Skeletal muscle satellite cell (primary cell): ENCODE measurements at regions not wholly inside any gene's neighbourhood (a gene's known extent, or its start where the extent isn't known, plus 50 kb on each side); places are given as distances from the start of the nearest gene placed in this dataset.
"Not testable (repeated sequence)": the region's sequence is repeated elsewhere in the genome, so short reads cannot be mapped to it uniquely, and the experiment has no call there.

Experiments
- H3K27me3 ChIP-seq: 2 replicates; pipeline ENCODE4 v1.7.0; 2013; ENCODE audit warnings: low read length; ENCODE audit not compliant: control insufficient read depth, insufficient read depth
- H3K36me3 ChIP-seq: 2 replicates; pipeline ENCODE4 v1.7.0; 2013; ENCODE audit warnings: mild to moderate bottlenecking, control low read depth, low read length; ENCODE audit not compliant: insufficient read depth
- H3K4me1 ChIP-seq: 2 replicates; pipeline ENCODE4 v1.7.0; 2013; ENCODE audit warnings: low read length; ENCODE audit not compliant: control insufficient read depth, insufficient read depth
- H3K4me2 ChIP-seq: 2 replicates; pipeline ENCODE4 v1.7.0; 2013; ENCODE audit warnings: mild to moderate bottlenecking, low read length
- H3K4me3 ChIP-seq: 2 replicates; pipeline ENCODE4 v1.7.0; 2013; ENCODE audit warnings: low read length
- H3K9ac ChIP-seq: 2 replicates; pipeline ENCODE4 v1.7.0; 2013; ENCODE audit warnings: mild to moderate bottlenecking, low read depth, low read length, moderate library complexity
- H3K9me3 ChIP-seq: replicated peaks from 2 replicates; pipeline ENCODE4 v1.7.0; 2013; ENCODE audit warnings: mild to moderate bottlenecking, control low read depth, low read length

DNA sequence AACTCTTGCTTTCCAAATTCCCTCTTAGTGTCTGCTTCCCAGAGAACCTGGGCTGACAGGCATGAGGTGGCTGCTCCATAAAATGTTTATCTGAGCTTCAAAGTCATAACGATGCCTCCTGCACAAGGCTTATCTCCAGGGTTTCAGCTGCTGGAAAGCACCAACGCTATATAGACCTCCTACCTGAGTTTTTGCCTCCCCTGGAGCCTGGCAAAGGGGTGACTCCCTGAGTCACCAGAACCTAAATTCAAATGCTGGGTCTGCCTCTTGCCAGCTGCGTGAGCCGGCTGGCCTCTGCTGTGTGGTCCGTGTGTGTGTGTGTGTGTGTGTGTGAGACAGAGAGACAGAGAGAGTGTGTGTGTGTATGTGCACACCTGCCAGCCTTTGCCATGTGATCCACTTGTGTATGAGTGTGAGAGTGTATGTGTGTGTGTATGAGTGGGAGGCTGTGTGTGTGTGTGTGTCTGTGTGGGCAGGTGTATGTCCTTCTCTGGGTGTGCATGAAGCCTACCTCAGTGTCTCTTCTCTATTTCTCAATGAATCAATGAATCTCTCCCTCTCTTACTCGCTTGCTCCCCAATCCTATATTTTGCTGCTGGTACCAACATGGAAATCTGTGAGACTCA, 714.9 kb downstream of the MATN1 start:
- peaks cover 6% of the 10 kb centered on the region for H3K9me3 ChIP-seq
- H3K27me3 ChIP-seq: no peaks in the 10 kb centered on the region
- no peak overlapping the region for H3K4me3 ChIP-seq
- H3K4me2 ChIP-seq: no peak overlapping the region
- no peaks in the 10 kb centered on the region for H3K4me1 ChIP-seq
- no peaks in the 10 kb centered on the region for H3K36me3 ChIP-seq
- H3K9ac ChIP-seq: no peak overlapping the region

DNA sequence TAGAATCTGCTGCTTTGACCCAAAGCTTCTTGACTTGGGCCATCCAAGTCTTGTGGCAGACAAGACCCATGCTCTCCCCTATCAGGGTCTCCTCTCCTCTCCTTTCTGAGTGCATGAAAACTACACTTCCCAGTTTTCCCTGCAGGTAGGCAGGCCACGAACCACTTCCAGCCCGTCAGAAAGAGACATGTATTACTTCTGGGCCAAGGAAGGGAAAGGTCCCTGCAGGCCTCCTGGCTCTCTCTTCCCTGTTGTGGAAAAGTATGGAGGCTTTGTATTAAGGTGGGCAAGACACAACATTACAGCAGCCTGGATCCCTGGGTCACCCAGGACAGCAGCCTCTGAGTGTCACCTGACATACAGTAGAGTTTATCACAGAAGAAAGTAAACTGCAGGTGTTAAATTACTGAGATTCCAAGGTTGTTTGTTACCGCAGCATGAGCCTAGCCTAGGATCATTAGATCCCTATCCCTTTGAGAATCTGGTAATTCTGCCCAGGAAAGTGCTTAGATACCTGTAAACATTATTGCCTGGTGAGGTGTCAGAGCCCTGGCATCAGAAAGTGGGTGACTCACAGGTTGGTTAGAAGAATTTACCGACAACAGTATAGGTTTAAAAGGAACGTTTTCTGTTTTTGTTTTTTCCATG, 717.3 kb downstream of the MATN1 start:
- H3K36me3 ChIP-seq: no peaks in the 10 kb centered on the region
- no peak overlapping the region for H3K4me3 ChIP-seq
- H3K9ac ChIP-seq: no peak overlapping the region
- no peaks in the 10 kb centered on the region for H3K27me3 ChIP-seq
- no peaks in the 10 kb centered on the region for H3K4me1 ChIP-seq
- no peak overlapping the region for H3K4me2 ChIP-seq
- H3K9me3 ChIP-seq: peaks cover 6% of the 10 kb centered on the region

DNA sequence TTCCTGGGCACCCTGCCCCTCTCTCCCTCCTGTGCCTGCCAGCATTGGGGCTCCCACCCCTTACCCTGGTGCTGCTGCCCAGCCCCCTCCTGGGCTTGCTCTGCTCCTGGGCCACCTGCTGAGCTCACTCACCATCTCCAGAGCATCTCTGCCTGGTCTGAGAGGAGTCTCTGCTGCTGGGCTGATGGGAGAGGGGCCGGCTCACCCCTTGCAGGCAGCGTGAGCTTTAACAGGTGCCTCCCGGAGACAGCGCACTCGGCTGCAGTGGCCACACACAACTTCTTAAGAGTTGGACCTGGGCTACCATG, 721.7 kb downstream of the MATN1 start:
- no peak overlapping the region for H3K4me2 ChIP-seq
- no peaks in the 10 kb centered on the region for H3K36me3 ChIP-seq
- peaks cover 14% of the 10 kb centered on the region for H3K9me3 ChIP-seq
- H3K4me3 ChIP-seq: no peak overlapping the region
- H3K27me3 ChIP-seq: no peaks in the 10 kb centered on the region
- H3K4me1 ChIP-seq: no peaks in the 10 kb centered on the region
- H3K9ac ChIP-seq: no peak overlapping the region

DNA sequence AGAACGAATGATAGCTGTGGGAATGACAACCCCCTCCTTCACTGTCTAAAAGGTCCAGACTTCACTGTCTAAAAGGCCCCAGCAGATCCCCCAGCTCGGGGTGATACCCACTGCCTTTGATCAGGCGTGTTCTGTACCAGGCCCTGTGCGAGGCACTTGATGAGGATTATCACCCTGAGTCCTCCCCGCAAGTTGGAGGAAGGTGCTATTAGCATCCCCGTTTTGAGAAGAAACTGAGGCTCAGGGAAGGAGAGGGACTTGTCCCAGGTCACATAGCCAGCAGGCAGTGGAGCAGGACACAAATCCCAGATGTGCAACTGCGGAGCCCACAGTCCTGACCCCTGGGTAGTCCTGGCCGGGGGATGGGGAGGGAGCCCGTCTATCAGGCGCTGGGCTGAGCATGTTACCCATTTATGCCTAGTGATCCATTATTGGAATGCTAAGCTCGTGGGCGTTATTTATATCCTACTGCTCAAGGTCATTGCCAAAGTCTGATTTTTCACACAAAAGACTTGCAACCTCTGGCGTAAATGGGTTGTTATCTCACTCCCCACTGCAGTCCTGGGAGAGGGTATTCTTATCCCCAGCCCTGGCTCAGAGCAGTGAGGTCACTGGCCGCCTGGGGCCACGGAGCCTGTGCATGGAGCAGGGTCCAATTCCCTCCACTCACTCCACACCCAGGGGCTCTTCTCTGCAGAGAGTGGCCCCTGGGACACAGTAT, 722.2 kb downstream of the MATN1 start:
- no peak overlapping the region for H3K4me2 ChIP-seq
- no peaks in the 10 kb centered on the region for H3K27me3 ChIP-seq
- H3K4me1 ChIP-seq: no peaks in the 10 kb centered on the region
- H3K4me3 ChIP-seq: no peak overlapping the region
- H3K36me3 ChIP-seq: no peaks in the 10 kb centered on the region
- H3K9me3 ChIP-seq: peaks cover 14% of the 10 kb centered on the region
- H3K9ac ChIP-seq: no peak overlapping the region

DNA sequence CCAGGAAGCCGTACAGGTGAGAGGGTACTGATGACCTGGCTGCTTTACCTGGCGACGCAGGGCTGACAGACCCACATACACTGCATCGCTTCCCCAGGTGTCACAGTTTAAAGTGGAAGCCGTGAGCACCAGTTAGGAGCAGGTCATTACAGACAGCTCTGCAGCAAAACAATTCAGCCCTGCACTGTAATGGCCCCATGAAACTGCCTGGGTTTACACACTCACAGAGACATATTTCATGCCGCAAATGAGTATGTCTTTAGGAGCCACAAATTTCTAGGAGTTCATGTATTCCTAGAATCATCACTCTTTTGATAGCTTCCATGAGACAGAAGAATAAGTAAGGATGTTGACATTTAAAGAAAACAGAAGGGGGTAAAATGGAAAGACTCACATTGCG, 723.1 kb downstream of the MATN1 start:
- no peaks in the 10 kb centered on the region for H3K4me1 ChIP-seq
- H3K4me3 ChIP-seq: no peak overlapping the region
- peaks cover 12% of the 10 kb centered on the region for H3K9me3 ChIP-seq
- H3K36me3 ChIP-seq: no peaks in the 10 kb centered on the region
- no peak overlapping the region for H3K9ac ChIP-seq
- H3K4me2 ChIP-seq: no peak overlapping the region
- H3K27me3 ChIP-seq: no peaks in the 10 kb centered on the region

DNA sequence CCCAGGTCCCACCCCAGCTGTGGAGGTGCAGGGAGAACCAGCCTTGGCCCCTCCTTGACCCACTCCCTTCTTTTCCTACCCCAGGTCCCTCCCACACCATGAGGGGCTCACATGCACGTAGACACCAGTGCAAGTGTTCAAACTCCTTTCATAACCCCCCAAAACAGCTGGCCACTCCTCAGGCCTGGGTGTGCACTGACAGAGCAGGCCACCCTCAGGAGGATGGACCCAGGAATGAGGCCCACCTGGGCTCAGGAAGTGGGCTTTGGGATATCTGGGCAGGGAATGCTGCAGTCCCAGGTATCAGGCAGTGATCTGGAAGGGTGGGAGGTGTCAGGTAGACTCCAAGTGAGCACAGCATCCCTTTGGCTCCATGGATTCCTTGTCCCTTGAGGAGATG, 723.8 kb downstream of the MATN1 start:
- no peak overlapping the region for H3K4me2 ChIP-seq
- peaks cover 12% of the 10 kb centered on the region for H3K9me3 ChIP-seq
- H3K9ac ChIP-seq: no peak overlapping the region
- H3K27me3 ChIP-seq: no peaks in the 10 kb centered on the region
- no peak overlapping the region for H3K4me3 ChIP-seq
- H3K36me3 ChIP-seq: no peaks in the 10 kb centered on the region
- no peaks in the 10 kb centered on the region for H3K4me1 ChIP-seq

DNA sequence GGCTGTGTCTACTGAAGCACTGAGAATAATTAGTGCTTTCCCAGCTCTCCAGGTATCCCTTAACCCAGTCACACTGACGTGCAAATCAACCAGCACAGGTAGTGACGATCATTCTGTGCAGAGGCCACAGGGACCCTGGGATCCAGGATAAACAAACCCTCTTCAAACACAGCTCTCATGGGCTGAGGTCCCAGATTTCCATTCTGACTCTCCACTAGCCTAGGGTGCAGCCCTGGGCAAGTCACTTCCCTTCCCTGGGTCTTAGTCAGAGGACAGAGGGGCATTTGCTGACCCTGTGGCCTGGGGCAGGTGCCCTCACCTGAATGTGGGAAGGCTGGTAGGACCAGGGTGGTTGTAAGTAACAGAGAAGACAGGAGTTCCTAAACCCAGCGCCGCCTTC, 724.7 kb downstream of the MATN1 start:
- Histone ChIP-seq H3K4me2 (no peak overlapping the region), H3K4me1 (no peaks in the 10 kb centered on the region), H3K27me3 (no peaks in the 10 kb centered on the region), H3K9me3 (peaks cover 8% of the 10 kb centered on the region), H3K36me3 (no peaks in the 10 kb centered on the region), H3K9ac (no peak overlapping the region), H3K4me3 (no peak overlapping the region)

DNA sequence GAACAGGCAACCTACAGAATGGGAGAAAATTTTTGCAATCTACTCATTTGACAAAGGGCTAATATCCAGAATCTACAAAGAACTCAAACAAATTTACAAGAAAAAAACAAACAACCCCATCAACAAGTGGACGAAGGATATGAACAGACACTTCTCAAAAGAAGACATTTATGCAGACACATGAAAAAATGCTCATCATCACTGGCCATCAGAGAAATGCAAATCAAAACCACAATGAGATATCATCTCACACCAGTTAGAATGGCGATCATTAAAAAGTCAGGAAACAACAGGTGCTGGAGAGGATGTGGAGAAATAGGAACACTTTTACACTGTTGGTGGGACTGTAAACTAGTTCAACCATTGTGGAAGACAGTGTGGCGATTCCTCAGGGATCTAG, 725.6 kb downstream of the MATN1 start:
- not testable (repeated sequence) for H3K36me3 ChIP-seq, H3K9ac ChIP-seq, H3K4me2 ChIP-seq, H3K27me3 ChIP-seq, H3K4me1 ChIP-seq, H3K4me3 ChIP-seq
- H3K9me3 ChIP-seq: peaks cover 12% of the 10 kb centered on the region

DNA sequence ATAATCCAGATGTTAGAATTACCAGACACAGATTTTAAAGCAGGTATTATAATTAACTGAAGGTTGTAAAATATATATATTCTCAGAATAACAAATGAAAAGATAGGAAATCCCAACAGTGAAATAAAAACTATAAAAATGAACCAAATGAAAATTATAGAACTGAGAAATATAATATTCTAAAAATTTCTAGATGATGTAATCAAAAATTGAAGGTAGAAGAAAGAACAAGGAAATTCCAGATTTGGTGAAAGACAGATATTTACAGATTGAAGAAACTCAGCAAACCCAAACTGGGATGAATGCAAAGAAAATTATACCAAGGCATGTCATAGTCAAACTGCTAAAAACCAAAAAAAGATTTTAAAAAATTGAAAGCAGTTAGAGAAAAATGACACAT, 729.4 kb downstream of the MATN1 start:
- H3K27me3 ChIP-seq: no peaks in the 10 kb centered on the region
- no peaks in the 10 kb centered on the region for H3K36me3 ChIP-seq
- no peaks in the 10 kb centered on the region for H3K4me1 ChIP-seq
- no peak overlapping the region for H3K4me2 ChIP-seq
- no peak overlapping the region for H3K9ac ChIP-seq
- peaks cover 7% of the 10 kb centered on the region for H3K9me3 ChIP-seq
- H3K4me3 ChIP-seq: no peak overlapping the region

DNA sequence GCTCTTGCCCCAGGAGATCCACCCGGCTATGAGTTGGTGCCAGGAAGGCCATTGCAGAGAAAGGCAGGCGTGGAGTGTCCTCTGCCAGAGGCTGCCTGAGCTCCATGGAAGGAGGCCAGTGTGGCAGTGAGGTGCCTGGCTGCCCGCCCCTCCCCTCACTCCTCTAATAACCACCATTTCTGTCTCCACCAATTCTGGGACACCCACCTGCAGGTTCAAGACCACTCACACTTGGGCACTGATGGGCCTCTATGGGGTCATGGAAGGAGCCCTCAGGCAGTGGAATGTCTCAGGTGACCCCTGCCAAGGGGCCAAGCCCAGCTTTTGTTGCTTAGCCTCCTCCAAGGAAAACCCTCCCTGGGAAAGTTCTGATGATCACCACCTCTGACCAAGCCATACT, 731.6 kb downstream of the MATN1 start:
- Histone ChIP-seq H3K4me3 (no peak overlapping the region), H3K36me3 (no peaks in the 10 kb centered on the region), H3K4me1 (no peaks in the 10 kb centered on the region), H3K9ac (no peak overlapping the region), H3K9me3 (peaks cover 5% of the 10 kb centered on the region), H3K4me2 (no peak overlapping the region), H3K27me3 (no peaks in the 10 kb centered on the region)

DNA sequence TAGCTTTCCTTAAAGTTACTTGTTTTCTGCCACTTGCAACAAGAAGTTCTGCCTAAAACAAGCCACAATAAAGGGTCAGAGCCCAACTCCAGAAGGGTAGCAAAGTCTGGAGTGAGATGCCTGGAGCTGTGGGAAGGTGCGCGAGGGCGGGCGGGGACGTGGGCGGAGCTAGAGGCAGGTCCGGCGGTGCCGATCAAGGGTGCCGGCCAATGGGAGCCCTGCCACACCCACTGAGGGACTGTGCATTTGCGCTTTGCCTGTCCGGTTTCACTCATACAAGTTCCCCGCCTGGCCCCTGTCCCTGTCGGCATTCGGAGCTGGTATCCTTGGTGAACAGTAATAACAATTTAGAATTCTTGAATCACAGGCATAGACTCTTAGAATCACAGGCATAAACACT, 732.4 kb downstream of the MATN1 start:
- Histone ChIP-seq H3K9ac (no peak overlapping the region), H3K4me3 (no peak overlapping the region), H3K9me3 (peaks cover 5% of the 10 kb centered on the region), H3K4me1 (no peaks in the 10 kb centered on the region), H3K4me2 (no peak overlapping the region), H3K36me3 (no peaks in the 10 kb centered on the region), H3K27me3 (no peaks in the 10 kb centered on the region)

DNA sequence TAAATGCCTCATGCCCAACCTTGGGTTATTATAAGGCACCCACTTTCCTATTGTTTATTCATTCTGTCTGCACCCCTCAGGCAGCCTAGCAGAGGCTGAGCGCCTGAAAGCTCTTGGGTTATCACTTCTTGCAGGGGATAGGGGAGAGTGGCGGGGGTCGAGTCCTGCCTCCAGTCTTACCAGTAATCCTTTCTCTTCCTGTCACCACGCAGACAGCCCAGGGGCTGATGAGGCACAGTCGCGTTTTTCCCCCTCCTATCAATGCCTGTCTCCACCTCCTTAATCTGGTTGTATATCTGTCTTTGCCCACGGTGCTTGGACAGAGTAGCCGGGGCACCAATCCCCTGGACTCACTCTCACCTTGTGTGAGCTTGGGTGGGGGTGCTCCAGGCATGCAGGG, 733.1 kb downstream of the MATN1 start:
- Histone ChIP-seq H3K36me3 (no peaks in the 10 kb centered on the region), H3K9ac (no peak overlapping the region), H3K9me3 (peaks cover 5% of the 10 kb centered on the region), H3K4me3 (no peak overlapping the region), H3K4me1 (no peaks in the 10 kb centered on the region), H3K4me2 (no peak overlapping the region), H3K27me3 (no peaks in the 10 kb centered on the region)
